Urinary bladder (tissue), 3 donors: ENCODE measurements at regions not wholly inside any gene's neighbourhood (a gene's known extent, or its start where the extent isn't known, plus 50 kb on each side); places are given as distances from the start of the nearest gene placed in this dataset.
A peak's percentile ranks its signal among the peaks of the same experiment; 100 is the strongest.

Experiments used
- DNase-seq: peaks from one replicate; pipeline ENCODE4 v3.0.0-alpha.2; 2015; ENCODE audit errors: extremely low spot score
- H3K27ac ChIP-seq: one replicate; pipeline ENCODE4 v1.5.1; 2013; ENCODE audit warnings: low read depth, mild to moderate bottlenecking, moderate library complexity
- H3K36me3 ChIP-seq: one replicate; pipeline ENCODE4 v1.6.1; 2013; ENCODE audit warnings: mild to moderate bottlenecking, moderate library complexity; ENCODE audit not compliant: insufficient read depth
- H3K4me1 ChIP-seq: one replicate; pipeline ENCODE4 v1.6.1; 2013; ENCODE audit warnings: mild to moderate bottlenecking, moderate library complexity; ENCODE audit not compliant: insufficient read depth
- H3K4me3 ChIP-seq: one replicate; pipeline ENCODE4 v1.5.1; 2013; ENCODE audit warnings: low read depth, low read length
- WGBS: extraction: QIAGEN DNeasy Blood & Tissue Kit; methylation state at CpG from one replicate; pipeline ENCODE4 v1.1.7; 2013; 5-methylcytosine and 5-hydroxymethylcytosine counted together
- donor health status: healthy with polysubstance abuse.
- donor health status: healthy.

GRCh38 chr2:163474319-163474744, 261.5 kb downstream of the FIGN start:
- 94% methylated on average over 4 of the region's 4 CpGs for WGBS
- H3K4me3 ChIP-seq = no peak overlapping the region
- H3K27ac ChIP-seq = no peak overlapping the region
- DNase-seq = no peak
- H3K36me3 ChIP-seq = no peaks in the 10 kb centered on the region
- H3K4me1 ChIP-seq = no peaks in the 10 kb centered on the region

GRCh38 chr2:163471947-163472346, 263.9 kb downstream of the FIGN start:
- 21% methylated on average over 1 of the region's 1 CpG for WGBS
- no peak for DNase-seq
- H3K4me1 ChIP-seq = no peaks in the 10 kb centered on the region

GRCh38 chr2:163469561-163469962, 266.2 kb downstream of the FIGN start:
- 18% methylated on average over 3 of the region's 3 CpGs for WGBS
- Histone ChIP-seq H3K4me1 (no peaks in the 10 kb centered on the region), H3K36me3 (no peaks in the 10 kb centered on the region), H3K27ac (no peak overlapping the region), H3K4me3 (no peak overlapping the region)
- DNase-seq = no peak

More at GRCh38 chr2:163471947-163472346, 263.9 kb downstream of the FIGN start:
- H3K36me3 ChIP-seq = no peaks in the 10 kb centered on the region
- H3K27ac ChIP-seq = no peak overlapping the region
- H3K4me3 ChIP-seq = no peak overlapping the region

GRCh38 chr2:163467251-163467630, 268.6 kb downstream of the FIGN start:
- 90% methylated on average over 10 of the region's 10 CpGs for WGBS
- Histone ChIP-seq H3K4me3 (no peak overlapping the region), H3K36me3 (no peaks in the 10 kb centered on the region), H3K27ac (no peak overlapping the region), H3K4me1 (no peaks in the 10 kb centered on the region)
- no peak for DNase-seq

- Histone ChIP-seq H3K4me3 (no peak overlapping the region), H3K27ac (no peak overlapping the region), H3K36me3 (no peaks in the 10 kb centered on the region), H3K4me1 (no peaks in the 10 kb centered on the region)
- no peak for DNase-seq
- 72% methylated on average over 11 of the region's 11 CpGs for WGBS
Measured at GRCh38 chr2:163466331-163467250, 269.2 kb downstream of the FIGN start.

GRCh38 chr2:163465440-163465839, 270.4 kb downstream of the FIGN start:
- Histone ChIP-seq H3K27ac (no peak overlapping the region), H3K36me3 (no peaks in the 10 kb centered on the region), H3K4me3 (no peak overlapping the region), H3K4me1 (no peaks in the 10 kb centered on the region)
- WGBS = 12% methylated on average over 2 of the region's 2 CpGs
- DNase-seq = peak; percentile 21

GRCh38 chr2:163463411-163463810, 272.4 kb downstream of the FIGN start:
- WGBS = 82% methylated on average over 3 of the region's 3 CpGs
- Histone ChIP-seq H3K4me3 (no peak overlapping the region), H3K36me3 (no peaks in the 10 kb centered on the region), H3K4me1 (no peaks in the 10 kb centered on the region), H3K27ac (no peak overlapping the region)
- no peak for DNase-seq

DNA sequence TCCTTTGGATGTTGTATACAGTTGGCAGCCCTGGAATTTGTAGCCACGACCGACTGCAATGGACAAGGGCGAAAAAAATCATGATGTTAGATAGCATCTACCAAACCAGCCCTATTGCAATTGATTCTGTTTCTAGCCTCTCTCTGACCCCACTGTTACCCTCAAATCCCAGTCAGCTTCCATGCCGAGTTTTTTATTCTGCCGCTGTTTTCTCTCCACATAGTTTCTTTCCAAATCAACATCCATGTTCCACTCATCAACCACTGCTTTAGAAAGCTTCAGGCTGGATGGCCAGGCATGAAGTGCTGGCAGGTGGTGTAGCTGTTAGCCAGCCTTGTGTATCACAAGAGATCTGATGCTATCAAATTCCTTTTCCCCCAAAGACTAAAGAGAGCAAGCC, 272.8 kb downstream of the FIGN start:
- Histone ChIP-seq H3K27ac (no peak overlapping the region), H3K36me3 (no peaks in the 10 kb centered on the region), H3K4me1 (no peaks in the 10 kb centered on the region), H3K4me3 (no peak overlapping the region)
- 95% methylated on average over 5 of the region's 5 CpGs for WGBS
- DNase-seq = no peak

DNA sequence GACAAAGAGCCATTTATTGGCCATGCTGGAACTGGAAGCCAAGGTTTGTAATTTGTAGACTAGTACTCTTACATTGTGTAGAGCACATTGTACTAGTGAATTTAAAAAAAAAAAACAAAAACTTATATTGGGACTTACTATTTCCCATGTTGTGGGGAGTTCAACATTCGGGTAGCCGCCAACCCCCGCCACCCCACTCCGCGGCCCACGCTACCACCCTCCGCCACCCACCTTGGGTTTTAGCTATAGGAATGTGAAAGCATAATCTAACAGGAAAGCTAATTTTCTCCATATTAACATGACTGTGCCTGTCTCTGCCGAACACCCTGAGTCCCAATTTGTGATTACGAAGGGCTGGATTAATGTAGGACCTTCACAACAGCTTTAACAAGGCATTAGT, 275.8 kb downstream of the FIGN start:
- H3K27ac ChIP-seq = no peak overlapping the region
- H3K4me3 ChIP-seq = no peak overlapping the region
- no peaks in the 10 kb centered on the region for H3K36me3 ChIP-seq
- 98% methylated on average over 9 of the region's 9 CpGs for WGBS
- no peaks in the 10 kb centered on the region for H3K4me1 ChIP-seq
- no peak for DNase-seq

DNA sequence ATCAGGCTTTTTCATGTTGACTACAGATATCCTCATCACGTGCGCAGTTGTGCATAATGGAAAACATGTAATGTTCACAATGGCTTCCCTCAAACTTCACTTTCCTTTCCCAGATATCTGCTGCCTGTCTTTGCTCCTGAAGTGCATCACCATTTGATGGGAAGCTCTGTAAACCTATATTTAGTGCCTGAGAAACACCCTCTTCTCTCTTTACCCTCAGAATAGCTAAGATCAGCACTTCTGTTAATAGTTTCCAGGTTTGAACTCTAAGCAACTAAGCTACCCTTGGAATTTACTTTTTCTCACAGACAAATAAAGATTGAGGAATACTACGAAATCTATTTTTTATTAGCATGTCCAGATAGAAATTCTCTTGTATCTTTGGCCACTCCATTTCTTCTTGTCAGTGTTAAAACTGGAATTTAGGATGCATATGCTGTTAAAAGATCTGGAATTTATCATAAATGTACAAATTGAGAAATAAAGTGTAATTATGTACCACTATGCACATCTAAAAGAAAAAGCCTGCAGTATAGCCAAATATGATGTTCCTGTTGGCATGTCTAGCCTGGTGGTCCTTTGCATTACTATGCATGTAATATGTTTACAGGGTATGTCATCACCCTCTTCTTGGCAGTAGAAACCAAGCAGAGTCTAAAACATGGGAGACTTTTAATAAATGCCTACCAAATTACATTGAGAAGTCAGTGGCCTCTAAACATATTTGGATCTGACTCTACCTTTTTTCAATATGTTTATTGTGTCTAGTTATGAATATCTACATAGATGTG, 278.7 kb downstream of the FIGN start:
- no peaks in the 10 kb centered on the region for H3K36me3 ChIP-seq
- no peak overlapping the region for H3K27ac ChIP-seq
- no peak for DNase-seq
- WGBS = 88% methylated on average over 3 of the region's 3 CpGs
- no peak overlapping the region for H3K4me3 ChIP-seq
- no peaks in the 10 kb centered on the region for H3K4me1 ChIP-seq

GRCh38 chr2:163455815-163456214, 280.0 kb downstream of the FIGN start:
- no peaks in the 10 kb centered on the region for H3K36me3 ChIP-seq

GRCh38 chr2:163453920-163454319, 281.9 kb downstream of the FIGN start:
- H3K4me1 ChIP-seq = no peaks in the 10 kb centered on the region
- no peak for DNase-seq
- H3K4me3 ChIP-seq = no peak overlapping the region
- no peaks in the 10 kb centered on the region for H3K36me3 ChIP-seq
- 65% methylated on average over 2 of the region's 2 CpGs for WGBS
- H3K27ac ChIP-seq = no peak overlapping the region

More at GRCh38 chr2:163455815-163456214, 280.0 kb downstream of the FIGN start:
- DNase-seq = no peak
- no peak overlapping the region for H3K4me3 ChIP-seq
- no peaks in the 10 kb centered on the region for H3K4me1 ChIP-seq
- H3K27ac ChIP-seq = no peak overlapping the region

DNA sequence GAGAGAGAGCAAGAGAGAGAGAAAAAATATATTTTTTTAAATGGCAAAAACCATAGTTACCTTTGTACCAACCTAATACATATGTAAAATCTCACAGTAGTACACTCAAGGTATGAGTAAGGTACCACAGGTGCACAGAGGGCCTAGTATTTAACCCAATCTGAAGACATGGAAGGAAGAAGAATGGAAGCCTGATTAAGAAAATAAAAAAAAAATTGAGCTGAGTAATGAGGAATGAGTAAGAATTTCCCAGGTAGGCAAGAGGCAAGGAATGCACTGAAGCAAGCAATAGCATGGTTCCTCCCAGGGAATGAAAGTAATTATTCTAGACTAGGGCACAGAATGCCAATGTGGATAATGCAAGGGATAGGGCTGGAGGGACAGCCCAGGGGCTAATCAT, 294.2 kb downstream of the FIGN start:
- DNase-seq = no peak
- Histone ChIP-seq H3K4me1 (no peaks in the 10 kb centered on the region), H3K4me3 (no peak overlapping the region), H3K36me3 (no peaks in the 10 kb centered on the region), H3K27ac (no peak overlapping the region)

- Histone ChIP-seq H3K27ac (no peak overlapping the region), H3K4me1 (no peaks in the 10 kb centered on the region), H3K36me3 (no peaks in the 10 kb centered on the region), H3K4me3 (no peak overlapping the region)
- 74% methylated on average over 3 of the region's 3 CpGs for WGBS
- DNase-seq = no peak
Measured at GRCh38 chr2:163436963-163437362, 298.8 kb downstream of the FIGN start.
